H54 (cell line): ENCODE measurements at regions not wholly inside any gene's neighbourhood (a gene's known extent, or its start where the extent isn't known, plus 50 kb on each side); places are given as distances from the start of the nearest gene placed in this dataset.

Source experiments
- DNase-seq: peaks from one replicate; pipeline ENCODE4 v3.0.0; 2011; ENCODE audit warnings: low spot score, mixed read lengths; ENCODE audit not compliant: insufficient read length
- FAIRE-seq: peaks from 3 replicates; lab custom pipeline; 2011; peaks lifted over from hg19 to GRCh38; lab: Jason Lieb, UNC
- POLR2A ChIP-seq: IDR thresholded peaks from 2 replicates; pipeline ENCODE4 v1.6.1; 2011; ENCODE audit warnings: low read depth, mild to moderate bottlenecking, low read length

GRCh38 chr2:129902731-129903585, 76.5 kb upstream of the RAB6C start:
- FAIRE-seq = no peak
- no peak for TF ChIP-seq POLR2A
- no peak for DNase-seq

- no peak for TF ChIP-seq POLR2A
- no peak for DNase-seq
- no peak for FAIRE-seq
Observed at GRCh38 chr2:129903586-129904425, 75.7 kb upstream of the RAB6C start.

- no peak for FAIRE-seq
- no peak for DNase-seq
- no peak for TF ChIP-seq POLR2A
Observed at GRCh38 chr2:129904532-129905446, 74.7 kb upstream of the RAB6C start.

GRCh38 chr2:129905664-129906081, 73.8 kb upstream of the RAB6C start:
- FAIRE-seq = no peak
- no peak for DNase-seq
- no peak for TF ChIP-seq POLR2A

- FAIRE-seq (no peak), DNase-seq (no peak)
- no peak for TF ChIP-seq POLR2A
Observed at GRCh38 chr2:129906139-129906860, 73.2 kb upstream of the RAB6C start.

GRCh38 chr2:129906861-129907235, 72.6 kb upstream of the RAB6C start:
- FAIRE-seq (no peak), DNase-seq (no peak)
- TF ChIP-seq POLR2A = no peak

GRCh38 chr2:129907256-129907998, 72.0 kb upstream of the RAB6C start:
- TF ChIP-seq POLR2A = no peak
- FAIRE-seq (no peak), DNase-seq (no peak)

- TF ChIP-seq POLR2A = no peak
- DNase-seq = no peak
- FAIRE-seq = no peak
Observed at GRCh38 chr2:129908721-129909373, 70.6 kb upstream of the RAB6C start.

GRCh38 chr2:129909651-129910418, 69.6 kb upstream of the RAB6C start:
- no peak for TF ChIP-seq POLR2A
- FAIRE-seq (no peak), DNase-seq (no peak)

- no peak for FAIRE-seq
- TF ChIP-seq POLR2A = no peak
- DNase-seq = no peak
Observed at GRCh38 chr2:129910446-129911362, 68.8 kb upstream of the RAB6C start.
